ENCODE measurements at regions not wholly inside any gene's neighbourhood (a gene's known extent, or its start where the extent isn't known, plus 50 kb on each side); places are given as distances from the start of the nearest gene placed in this dataset.
"Not testable (repeated sequence)": the region's sequence is repeated elsewhere in the genome, so short reads cannot be mapped to it uniquely, and the experiment has no call there.

DNA sequence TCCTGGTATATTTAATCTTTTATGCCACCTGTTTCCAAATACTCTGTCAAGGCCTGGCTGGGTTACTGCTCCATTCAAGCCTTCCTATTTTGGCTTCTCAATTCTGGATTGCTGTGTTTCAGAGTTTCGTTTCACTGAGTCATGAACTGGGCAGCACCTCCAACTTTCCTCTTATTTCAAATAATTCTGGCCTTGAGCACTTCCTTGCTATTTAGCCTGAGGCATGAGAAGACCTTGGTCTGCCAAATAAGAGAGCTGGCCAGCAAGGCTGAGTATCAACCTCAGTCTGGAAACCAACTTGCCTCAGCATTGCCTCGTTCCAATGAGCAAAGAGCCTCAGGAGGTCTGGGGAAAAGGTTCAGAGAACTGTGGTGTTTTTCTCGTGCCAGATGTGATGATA, 66.6 kb downstream of the TNFAIP3 start:
- DNase-seq, result peak in 11 of 51 donors; percentile 2 to 28 (median 12)

DNA sequence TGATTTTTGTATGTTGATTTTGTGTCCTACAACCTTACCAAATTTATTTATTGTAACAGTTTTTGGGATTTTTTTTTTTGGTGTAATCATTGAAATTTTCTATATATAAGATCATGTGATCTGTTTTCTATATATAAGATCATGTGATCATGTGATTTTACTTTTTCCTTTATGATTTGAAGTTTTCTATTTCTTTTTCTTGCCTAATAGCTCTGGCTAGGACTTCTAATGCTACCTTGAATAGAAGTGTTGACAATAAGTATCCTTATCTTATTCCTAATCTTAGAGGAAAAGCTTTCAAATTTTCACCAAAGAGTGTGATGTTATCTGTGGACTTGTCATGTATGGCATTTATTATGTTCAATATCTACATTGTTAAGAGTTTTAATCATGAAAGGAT, 69.7 kb downstream of the TNFAIP3 start:
- no peak for DNase-seq

DNA sequence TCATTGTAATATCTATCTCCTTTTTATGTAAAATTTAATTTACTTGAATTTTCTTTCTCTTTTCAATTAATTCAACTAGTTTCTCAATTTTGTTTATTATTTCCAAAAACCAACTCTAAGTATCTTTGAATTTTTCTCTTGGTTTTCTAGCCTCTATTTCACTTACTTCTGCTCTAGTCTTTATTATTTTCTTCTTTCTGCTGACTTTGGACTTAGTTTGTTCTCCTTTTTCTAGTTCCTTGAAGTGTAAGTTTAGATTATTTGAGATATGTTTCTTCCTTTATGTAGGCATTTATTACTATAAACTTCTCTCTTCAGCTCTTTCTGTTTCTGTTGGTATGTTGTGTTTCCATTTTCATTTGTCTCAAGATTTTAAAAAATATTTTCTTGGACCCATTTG, 70.8 kb downstream of the TNFAIP3 start:
- DNase-seq, result no peak

DNA sequence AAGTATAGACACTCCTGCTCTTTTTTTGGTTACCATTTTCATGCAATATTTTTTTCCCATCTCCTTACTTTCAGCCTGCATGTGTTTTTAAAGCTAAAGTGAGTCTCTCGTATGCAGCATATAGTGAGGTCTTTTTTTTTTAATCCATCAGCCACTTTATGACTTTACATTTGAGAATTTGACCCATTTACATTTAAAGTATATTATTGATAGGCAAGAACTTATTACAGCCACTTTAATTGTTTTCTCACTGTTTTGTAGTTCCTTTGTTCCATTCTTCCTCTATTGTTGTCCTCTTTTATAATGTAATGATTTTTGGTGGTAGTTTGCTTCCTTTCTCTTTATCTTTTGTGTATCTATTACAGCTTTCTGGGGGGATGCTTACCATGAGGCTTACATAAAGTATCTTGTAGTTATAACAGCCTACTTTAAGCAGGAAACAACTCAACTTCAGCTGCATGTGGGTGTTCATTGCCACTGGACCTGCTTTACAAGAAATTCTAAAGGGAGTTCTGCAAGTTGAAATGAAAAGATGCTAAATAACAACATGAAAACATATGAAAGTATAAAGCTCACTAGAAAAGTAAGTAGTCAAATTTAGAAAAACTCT, 71.8 kb downstream of the TNFAIP3 start:
- DNase-seq, result no peak

DNA sequence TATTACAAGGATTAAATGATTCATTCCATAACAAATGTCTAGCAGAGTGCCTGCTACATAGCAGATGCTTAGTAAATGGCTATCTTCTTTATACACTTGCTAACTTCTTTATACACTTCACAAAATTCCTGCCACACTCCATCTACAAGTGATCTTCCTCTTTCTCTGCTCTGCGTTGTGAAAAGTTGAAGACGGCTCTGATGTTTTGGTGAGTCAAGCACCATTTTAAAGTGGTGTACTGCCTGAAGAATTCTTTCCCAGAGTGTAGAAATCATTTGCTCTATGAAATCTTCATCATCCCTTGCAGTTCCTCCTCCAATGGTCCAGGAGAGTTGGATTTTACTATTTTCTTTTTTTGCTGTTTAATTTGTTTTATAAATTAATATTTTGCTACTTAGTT, 74.9 kb downstream of the TNFAIP3 start:
- no peak for DNase-seq

DNA sequence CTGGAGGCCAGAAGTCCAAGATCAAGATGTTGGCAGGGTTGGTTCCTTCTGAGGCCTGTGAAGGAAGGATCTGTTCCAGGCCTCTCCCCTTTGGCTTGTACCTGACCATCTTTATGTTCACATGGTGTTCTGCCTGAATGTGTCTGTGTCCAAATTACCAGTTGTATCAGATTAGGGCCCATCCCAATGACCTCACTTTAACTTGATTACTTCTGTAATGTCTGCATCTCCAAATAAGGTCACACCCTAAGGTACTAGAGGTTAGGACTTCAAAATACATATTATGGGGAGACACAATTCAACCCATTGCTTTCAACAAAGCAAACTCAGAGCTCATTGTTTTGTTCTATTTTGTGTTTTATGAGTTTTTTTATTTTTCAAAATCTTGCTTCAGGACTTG, 75.7 kb downstream of the TNFAIP3 start:
- no peak for DNase-seq

DNA sequence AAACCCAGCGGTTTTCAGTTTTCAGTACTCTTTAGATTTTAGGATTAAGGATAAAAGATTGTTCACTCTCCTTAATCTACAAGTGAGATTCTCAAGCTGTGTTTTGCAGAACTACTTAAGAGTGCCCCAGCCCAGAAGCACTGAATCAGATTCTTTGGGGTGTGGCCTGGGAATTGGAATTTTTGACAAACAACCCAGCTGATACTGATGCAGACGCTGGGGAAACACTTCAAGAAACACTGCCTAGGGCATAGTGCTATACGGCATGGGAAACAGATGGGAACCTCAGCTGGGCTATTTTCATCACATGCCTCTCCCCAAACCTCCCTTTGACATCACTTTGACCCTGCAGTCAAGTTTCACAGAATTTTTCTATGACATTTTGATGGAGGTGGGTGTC, 77.3 kb downstream of the TNFAIP3 start:
- not testable (repeated sequence) for DNase-seq

DNA sequence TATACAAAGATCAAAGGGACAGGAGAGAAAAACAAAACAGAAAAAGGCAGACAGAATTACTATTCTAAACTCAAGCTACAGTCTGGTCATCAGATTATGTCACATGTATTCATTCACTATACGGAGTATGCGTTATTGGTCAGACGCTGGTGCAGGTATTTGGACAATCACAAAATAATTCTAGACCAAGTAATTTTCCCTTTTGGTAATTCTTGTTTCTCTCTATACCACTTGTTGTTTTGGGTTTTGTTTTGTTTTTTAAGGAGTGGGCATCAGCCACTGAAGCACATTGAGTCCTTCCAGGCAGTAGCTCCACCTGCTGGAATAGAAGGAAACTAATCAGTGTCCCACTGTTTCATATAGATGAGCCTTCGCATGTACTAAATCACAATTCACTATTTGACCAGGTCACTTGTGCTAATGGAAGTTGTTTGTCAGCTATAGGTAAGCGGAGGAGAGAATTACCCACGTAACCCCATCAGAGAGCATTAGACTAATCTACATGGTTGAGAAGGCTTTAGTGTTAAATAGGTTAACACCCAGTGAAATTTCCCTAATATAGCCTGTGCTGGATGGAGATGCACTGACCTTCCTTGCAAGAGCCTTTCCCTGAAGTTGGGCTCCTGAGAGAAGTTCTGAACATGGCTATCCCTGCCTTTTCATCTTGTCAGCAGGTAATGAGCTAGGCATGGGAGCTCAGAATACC, 77.9 kb downstream of the TNFAIP3 start:
- DNase-seq, result peak in 5 of 51 donors; percentile 1 to 20 (median 2)

DNA sequence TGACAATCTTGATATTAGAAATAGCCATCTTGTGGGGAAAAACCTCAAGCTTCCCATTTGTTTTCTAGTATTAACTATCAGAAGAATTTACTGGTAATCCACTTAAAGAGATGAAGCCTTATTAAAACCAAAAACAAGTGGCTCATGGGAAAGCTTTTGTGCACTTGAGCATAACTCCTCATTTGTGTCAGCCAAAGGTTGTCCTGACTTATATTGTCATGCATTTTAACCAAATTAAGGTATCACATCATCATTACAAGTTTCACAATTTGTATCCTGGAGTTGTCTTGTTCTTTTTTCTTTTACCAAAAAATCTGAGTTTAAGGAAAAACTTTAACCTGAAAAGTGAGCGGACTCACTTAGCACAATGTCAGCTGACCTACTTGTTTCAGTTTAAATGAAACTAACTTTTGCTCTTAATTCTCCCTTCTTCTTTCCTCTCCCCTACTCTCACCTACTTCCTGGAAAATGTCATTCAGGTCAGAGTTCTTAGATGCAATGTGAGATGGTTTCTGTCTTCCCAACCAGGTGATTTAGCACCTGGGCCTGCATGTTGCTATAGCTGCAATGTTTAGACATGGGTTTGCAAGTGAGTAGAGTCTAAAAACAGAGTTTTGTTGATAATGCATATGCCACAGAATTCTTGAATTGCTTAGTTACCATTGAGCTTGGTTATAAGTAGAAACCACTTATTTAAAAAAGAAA, 82.8 kb downstream of the TNFAIP3 start:
- no peak for DNase-seq

DNA sequence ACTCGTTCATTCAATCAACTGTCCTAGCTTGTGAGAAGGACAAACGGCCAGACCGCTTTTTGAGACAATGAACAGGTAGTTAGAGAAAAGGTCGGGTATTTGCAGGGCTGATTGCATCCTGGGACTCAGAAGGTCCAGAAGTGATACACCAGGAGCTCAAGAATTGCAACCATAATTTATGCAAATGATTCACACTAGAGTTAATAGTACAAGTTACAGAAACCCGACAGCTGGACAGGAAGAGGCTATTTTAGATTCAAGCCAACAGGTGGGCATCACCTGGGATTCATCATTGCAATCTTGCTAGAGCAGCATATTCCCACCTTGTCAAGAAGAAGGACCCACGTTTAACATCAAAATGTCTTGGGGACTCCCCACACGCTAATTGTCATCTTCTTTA, 83.5 kb downstream of the TNFAIP3 start:
- no peak for DNase-seq

DNA sequence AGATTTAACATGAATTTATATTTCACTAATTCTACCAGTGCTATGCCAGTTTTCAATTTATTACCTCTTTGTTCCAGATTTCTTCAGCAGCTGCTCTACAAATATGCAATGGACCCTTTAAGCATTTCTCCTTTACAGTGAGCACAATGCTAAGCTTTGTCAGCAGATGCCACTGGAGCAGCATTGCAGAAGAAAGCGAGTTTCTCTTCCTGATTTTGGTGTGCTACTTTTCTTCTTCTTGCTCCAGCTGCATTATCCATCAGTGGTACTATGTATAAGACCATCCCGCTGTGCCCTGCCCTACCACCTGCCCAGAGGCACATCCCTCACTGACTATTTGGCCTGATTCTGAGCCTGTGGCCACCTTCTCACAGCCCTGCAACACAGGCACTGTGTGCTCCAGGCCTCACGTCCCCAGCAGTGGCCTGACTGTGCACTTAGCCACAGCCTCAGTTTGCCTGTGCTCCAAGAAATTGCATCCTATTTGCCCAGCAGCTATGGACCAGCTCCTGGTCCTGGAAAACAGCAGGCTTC, 84.1 kb downstream of the TNFAIP3 start:
- DNase-seq, result peak in 2 of 51 donors; percentile 1 to 5

DNA sequence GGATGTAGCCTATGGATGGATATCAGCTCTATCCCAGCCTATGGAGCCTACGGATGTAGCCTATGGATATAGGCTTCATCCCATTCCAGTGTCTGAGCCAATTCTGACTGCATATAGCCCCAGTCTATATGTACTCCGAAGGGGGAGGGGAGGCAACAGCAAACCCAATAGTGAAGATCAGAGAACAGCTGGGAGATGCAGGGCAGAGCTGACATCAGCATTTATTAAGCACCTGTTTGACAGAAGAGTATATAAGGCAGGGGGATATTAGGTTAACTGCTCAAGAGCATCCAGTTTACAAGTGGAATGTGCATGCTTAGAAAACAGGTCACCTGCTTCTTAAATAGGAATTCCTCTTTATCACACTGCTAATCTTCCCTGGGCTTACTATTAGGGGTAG, 85.2 kb downstream of the TNFAIP3 start:
- DNase-seq, result no peak

DNA sequence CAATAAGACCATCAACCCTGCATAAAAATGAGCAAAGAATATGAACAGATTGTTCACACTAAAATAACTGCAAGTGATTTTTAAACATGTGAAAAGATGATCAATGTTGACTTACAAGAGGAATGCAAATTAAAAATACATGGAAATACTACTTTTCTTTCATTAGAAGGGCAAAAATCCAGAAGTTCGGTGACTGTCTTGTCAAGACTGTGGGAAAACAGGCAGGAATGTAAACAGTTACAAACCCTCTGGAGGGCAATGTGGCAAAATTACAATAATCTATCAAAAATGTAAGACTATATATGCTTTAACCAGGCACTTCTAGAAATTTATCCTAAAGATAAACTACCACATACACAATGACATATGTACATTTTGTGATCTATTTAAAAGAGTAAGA, 86.7 kb downstream of the TNFAIP3 start:
- no peak for DNase-seq

DNA sequence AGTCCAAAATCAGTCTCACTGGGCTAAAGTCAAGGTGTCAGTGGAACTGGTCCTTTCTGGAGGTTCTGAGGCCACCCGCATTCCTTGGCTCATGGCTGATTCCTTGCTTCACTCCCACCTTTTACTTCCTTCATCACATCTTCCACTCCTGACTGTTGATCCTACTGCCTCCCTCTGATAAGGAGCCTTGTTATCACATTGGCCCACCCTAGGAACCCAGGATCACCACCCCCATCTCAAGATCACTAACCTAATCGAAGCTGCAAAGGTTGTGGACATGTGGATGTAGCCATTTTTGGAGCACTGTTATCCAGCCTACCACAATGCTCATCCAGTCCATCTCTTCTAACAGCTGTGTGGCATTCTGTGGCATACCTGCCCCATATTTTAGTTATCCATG, 87.2 kb downstream of the TNFAIP3 start:
- DNase-seq, result no peak

DNA sequence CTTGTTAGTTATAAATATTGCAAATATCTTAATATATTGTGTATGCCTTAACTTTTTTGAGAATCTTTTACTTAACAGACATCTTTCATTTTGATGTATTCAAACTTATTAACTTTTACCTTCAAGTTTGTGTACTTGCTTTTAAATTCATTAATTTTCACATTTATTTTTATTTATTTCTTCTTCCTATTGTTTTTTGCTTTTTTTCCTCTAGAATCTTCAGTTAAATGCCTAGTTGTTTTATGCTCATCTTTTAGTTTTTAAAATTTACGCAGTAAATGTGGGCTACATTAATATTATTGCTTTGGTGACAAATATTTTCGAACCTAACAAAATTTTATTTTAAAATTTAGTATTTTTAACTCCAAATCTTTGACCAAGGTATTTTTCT, 89.0 kb downstream of the TNFAIP3 start:
- no peak for DNase-seq

DNA sequence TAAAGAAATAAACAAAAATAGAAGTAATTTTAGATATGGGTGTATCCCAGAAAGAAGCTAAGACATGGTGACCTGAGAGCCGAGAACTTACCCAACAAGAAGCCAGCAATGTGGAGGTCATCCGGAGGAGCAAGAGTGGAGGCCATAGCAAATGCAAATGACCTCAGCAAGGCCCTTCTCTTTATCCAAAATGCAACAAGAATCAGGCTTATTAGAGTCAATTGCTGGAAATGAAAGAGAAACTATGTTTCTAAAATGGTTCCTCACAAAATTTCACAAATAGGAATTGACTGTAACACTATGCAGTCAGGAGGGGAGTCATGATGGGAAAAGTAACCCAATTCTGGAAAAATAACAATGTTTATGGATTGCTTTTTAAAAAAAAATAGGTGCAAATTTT, 90.4 kb downstream of the TNFAIP3 start:
- no peak for DNase-seq

DNA sequence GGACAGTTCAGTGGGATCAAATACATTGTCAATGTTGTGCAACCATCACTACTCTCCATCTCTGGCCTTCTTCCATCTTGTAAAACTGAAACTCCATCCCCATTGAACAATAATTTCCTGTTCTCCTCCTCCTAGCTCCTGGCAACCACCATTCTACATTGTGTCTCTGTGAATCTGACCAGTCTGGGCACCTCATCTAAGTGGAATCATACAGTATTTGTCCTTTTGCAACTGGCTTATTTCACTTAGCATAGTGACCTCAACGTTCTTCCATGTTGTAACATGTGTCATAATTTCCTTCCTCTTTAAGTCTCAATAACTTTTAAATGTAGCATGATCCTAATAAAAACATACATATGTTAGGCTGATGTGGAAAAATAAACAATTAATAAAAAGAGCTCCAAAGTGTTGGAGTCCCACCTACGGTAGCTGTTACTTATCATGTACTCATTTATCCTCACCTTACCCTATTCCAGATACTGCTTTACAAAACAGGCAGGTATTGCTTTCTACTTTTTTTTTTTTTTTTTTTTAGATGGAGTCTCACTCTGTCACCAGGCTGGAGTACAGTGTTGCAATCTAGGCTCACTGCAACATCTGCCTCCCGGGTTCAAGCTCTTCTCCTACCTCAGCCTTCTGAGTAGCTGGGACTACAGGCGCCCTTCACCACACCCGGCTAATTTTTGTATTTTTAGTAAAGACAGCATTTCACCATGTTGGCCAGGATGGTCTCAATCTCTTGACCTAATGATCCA, 91.9 kb downstream of the TNFAIP3 start:
- DNase-seq, result no peak

DNA sequence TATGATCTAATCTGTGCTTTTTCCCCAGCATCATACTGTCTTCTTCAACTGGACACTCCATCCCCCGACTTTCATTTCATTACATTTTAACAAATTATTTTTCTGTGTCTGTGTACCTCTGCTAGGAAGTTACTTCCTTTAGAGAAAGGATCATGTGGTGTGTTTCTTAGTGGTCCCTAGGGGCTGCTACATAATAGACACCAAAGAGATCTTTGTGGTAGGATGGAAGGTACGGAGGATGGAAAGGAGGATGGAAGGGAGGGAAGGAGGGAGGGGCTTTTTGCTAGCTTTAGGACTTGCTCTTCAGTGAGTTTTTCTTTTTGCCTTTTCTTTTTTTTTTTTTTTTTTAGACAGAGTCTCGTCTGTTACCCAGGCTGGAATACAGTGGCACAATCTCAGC, 95.7 kb downstream of the TNFAIP3 start:
- no peak for DNase-seq

DNA sequence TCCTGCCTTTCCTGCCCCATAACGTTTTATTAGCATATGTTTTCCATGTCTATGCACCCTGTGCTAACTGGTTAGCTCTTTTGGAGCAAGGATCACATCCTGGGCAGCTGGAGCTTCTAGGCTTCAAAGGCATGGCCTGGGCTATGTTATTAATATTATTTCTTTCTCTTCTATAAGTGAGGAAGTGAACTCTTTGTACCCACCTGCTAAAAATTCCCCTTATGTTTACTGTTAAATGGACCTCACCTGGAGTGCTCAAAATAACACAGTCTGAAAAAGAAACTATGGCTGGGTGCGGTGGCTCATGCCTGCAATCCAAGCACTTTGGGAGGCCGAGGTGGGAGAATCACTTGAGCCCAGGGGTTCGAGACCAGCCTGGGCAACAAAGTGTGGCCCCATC, 97.8 kb downstream of the TNFAIP3 start:
- DNase-seq, result no peak

DNA sequence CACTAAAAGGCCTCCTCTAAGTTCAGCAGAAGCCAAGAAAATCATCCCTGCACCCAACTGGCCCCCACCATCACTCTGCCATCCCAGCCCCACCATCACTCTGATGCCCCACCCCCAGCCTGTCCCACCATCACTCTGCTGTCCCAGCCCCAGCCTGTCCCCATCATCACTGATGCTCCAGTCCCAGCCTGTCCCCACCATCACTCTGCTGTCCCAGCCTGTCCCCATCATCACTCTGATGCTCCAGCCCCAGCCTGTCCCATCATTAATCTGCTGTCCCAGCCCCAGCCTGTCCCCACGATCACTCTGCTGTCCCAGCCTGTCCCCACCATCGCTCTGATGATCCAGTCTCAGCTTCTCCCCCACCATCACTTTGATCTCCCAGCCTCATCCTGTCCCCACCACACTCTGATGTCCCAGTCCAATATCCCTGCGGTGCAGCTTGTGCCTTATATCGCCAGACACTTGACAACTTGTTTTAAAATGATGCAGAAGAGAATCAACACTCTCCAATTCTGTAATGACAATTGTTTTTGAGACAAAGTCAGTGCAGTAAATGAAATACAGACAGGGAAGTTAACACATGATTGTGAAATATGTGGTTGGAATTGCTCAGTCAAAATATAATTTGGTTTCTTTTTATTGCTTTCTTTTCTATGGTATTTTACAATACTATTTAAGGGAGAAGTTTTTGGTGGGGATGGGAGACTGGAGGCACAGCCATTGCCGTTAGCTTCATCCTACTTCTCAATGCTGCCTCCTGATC, 100.8 kb downstream of the TNFAIP3 start:
- DNase-seq, result no peak

DNA sequence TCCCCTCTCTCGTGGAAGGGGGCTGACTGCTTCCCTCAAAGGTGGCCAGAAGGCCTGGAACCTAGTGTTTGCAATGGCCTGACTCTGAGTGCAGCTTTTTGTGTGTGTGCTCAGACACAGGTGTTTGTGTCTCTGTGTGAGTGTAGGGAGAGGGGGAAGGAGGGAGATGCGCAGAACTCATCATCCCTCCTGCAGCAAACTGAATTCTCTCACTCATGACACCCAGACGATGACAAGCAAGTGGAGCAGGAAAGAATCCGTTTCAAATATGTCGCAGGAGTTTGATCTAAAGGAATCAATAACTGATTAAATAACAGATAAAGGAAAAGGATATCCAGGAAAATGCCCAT, 101.4 kb downstream of the TNFAIP3 start:
- DNase-seq, result no peak

Measured in hypothalamus (tissue), 51 donors.